ENCODE measurements at regions not wholly inside any gene's neighbourhood (a gene's known extent, or its start where the extent isn't known, plus 50 kb on each side); places are given as distances from the start of the nearest gene placed in this dataset.

DNA sequence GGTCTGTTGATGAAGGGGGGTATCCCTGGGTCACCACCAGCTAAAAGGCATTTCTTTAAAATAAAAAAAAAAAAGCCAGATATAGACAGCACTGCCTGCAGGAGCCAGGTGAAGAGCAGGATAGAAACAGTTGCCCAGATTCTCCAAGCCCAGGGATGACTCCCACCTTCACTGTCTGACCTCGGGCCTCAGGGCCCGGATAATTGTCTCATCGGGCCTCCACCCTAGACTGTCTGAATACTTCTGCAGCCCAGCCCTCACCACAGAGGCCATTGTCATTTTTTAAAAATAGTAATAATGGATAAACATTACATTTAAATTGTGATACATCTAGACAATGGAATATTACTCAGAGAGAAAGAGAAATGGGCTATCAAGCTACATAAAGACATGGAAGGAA, 92.8 kb upstream of the TNRC6C start:
- TF ChIP-seq POLR2A (IDR thresholded peaks at IDR 0.05; ENCODE audit: low read depth, low read length) (no peak), POLR2AphosphoS5 (IDR thresholded peaks at IDR 0.05; ENCODE audit: low read depth, low read length) (no peak)
